Medulla oblongata (tissue), 1 donor: ENCODE measurements at regions not wholly inside any gene's neighbourhood (a gene's known extent, or its start where the extent isn't known, plus 50 kb on each side); places are given as distances from the start of the nearest gene placed in this dataset.

Source experiments
- DNase-seq: peaks from one replicate; pipeline ENCODE4 v3.0.0-alpha.2; 2015; ENCODE audit errors: extremely low spot score

DNA sequence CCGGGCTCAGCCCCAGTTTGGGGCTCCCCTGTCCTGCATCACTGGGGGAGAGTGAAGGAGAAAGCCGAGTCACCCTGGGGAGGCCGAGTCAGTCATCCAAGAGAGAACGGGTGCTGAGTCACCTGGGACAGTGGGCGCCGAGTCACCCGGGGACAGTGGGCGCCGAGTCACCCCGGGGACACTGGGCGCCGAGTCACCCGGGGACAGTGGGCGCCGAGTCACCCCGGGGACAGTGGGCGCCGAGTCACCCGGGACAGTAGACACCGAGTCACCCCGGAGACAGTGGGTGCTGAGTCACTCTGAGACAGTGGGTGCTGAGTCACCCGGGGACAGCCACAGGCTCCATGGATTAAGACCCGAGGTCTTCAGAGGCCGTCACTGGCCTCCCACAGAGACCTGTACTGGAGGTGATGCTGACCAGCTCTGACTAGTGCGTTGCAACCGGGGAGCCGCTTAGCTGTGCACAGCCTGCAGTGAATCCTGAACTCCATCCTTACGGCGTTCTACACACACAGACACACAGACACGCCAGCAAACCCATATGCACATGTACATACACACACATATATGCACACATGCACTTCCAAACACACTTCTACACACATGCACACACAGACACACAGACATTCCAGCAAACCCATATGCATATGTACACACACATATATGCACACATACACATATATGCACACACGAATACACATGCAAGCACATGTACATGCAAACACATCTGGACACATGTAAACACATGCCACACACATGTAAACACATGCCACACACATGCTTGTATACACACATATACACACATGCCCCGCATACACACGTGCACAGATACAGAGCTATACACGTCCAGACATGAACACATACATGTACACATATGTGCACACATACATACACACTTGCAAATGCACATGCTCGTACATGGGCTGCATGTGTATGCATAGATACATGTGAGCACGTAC, 64.9 kb upstream of the GALNT9 start:
- no peak for DNase-seq

- DNase-seq: no peak
Observed at GRCh38 chr12:132393245-132393795, 63.9 kb upstream of the GALNT9 start.

- DNase-seq: no peak
Observed at GRCh38 chr12:132392389-132393244, 63.2 kb upstream of the GALNT9 start.

- DNase-seq: no peak
Observed at GRCh38 chr12:132391326-132392041, 62.1 kb upstream of the GALNT9 start.

DNA sequence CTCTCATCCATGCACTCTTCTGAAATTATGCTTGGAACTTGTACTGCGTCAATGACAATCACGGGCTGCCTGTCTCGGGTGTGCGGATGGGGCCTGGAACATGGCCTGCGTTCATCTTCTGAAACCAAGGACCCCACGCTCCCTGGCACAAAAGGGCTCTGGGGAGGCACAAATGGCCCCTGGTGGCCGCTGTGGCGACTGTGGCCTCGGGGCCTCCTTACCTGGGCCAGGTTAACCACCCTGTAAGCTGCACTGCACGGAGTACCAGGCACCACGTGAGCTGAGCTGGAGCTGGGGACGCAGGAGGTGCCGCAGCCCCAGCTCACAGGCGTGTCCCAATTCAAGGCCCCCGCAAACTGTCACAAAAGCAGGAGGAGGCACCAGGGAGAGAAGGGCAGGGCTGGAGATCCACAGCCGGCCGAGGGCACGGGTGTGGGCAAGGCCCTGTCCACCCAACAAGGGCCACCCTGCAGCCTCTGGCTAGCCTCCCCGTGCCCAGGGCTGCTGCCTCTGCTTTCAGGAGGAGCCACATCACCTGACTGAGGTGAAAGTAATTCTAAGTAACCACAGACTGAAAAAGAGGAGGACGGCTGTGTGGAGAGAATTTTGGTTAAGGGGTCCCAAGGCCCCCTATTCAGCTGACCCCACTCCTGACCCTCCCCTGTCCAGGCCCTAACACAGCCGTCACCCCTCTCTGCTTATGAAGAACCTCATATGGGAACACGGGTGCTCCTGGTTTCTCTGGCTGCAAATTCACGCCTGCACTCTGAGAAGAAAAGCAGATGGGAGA, 61.1 kb upstream of the GALNT9 start:
- DNase-seq: no peak

DNA sequence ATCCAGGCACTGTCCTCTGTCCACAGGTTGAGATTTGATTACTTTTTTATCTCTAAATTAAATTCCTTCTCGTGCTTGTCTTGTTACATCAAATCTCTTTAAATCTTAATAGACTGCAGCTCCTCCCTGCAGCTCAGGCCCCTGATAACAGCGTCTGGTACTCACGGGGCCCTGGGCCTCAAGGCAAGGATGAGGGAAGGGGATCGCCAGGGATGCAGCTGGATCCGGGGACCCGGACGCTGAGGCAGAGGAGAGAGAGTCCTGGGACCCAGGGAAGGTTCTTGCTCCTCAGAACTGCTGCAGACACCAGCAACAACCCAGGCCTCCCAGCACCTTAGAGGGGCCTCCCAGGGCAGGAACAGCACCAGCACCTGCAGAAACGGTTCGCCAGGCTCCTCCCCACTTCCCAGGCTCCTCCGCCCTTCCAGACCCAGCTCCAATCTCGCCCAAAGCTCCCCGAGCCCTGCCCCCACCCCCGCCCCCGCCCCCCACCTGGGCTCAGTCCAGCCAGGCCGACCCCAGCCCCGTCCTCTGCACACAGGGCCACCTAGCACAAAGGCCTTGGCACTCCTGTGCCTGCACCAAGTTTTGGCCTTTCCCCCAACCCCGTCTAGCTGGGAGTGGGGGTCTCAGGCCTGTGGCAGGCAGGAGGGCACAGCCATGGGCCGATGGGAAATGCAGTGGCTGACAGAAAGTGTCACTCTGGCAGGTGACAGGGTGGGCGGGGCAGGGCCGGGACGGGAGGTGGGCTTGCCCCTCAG, 60.3 kb upstream of the GALNT9 start:
- no peak for DNase-seq

DNA sequence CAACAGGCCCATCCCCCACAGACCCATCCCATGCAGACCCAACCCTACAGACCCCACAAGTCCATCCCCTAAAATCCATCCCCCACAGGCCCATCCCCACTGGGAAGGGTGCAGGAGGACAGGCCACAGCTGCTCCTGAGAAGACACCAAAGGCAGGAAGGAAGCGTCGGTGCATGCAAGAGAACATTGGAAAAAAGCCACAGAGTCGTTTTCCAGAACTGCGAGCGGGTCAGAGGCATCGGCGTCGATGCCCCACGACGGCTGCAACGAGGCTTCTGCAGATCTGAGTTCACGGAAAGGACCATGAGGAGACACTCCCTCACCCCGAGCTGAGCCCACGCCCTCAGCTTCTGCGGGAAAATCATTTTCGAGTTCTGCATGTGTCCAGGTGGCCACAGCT, 59.6 kb upstream of the GALNT9 start:
- no peak for DNase-seq

- DNase-seq: no peak
Observed at GRCh38 chr12:132388379-132389015, 59.1 kb upstream of the GALNT9 start.

GRCh38 chr12:132386926-132387497, 57.6 kb upstream of the GALNT9 start:
- no peak for DNase-seq

DNA sequence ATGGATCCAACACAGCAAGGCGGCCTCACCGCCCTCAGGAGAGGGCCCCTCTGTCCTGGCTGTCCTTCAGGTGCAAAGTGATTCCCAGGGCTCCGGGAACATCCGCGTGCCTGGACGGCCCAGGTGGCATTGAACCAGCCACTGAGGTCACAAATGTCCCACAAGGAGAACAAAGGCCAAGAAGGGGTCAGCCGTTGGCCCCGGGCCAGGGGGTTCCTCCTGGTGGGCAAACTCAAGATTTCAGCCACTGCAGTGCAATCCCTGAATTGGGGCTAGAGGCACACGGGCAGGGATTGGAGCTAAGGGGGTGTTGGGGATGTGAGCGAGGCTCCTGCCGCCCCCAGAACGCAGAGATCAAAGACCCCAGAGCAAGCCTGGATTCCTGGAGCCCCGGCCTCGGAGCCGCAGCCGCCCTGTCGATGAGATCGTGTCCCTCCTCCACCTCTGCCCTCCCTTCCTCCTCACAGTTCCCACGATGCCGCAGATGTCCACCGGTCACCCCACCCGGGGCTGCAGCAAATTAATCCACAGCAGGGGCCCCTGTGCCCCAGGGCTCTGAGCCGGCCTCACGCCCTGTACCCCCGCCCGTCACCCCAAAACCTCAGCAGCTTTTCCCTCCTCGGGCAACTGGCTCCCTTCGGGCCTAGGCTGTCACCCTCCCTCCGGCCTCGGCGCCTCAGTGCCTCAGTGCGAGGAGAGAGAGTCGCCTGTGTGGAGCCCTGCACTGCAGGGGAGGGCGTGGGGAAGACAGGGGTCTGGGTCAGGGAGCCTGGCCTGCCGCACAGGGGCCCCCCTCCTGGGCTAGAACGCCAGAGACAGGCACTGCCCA, 56.7 kb upstream of the GALNT9 start:
- no peak for DNase-seq

GRCh38 chr12:132384916-132385774, 55.8 kb upstream of the GALNT9 start:
- DNase-seq: no peak

- no peak for DNase-seq
Observed at GRCh38 chr12:132380641-132381040, 51.3 kb upstream of the GALNT9 start.

DNA sequence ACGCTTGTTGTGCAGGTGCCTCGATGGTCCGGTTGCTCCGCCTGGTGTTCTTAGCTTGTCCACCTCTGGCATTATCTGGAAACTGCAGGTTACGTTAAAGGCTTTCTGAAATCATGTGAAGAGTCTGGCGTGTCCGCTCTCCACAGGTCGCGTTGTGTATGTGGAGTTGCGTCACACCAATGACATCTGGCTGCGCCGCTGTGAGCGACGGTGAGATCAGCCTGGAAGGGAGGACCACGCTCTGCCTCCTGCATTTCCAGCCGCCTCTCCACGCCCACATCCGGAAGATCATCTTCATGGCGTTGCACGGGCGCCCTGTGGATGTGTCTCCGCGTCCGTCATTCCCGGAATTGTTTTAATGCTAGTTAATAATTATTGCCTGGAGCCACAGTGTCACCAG, 50.6 kb upstream of the GALNT9 start:
- no peak for DNase-seq

- no peak for DNase-seq
Observed at GRCh38 chr12:132379576-132379975, 50.2 kb upstream of the GALNT9 start.
